Caco-2 (cell line): ENCODE measurements at regions not wholly inside any gene's neighbourhood (a gene's known extent, or its start where the extent isn't known, plus 50 kb on each side); places are given as distances from the start of the nearest gene placed in this dataset.

Experiments
- BruUV-seq: library from RNA; stranded (reverse); fragments of 400-500 nt; replicated peaks from 2 replicates; lab custom pipeline; 2021; lab: Mats Ljungman, UMichigan
- CTCF ChIA-PET: fragments of 300-600 bp; sonication (Branson Sonifier 250); formaldehyde crosslinking; loops from one replicate; lab custom pipeline; 2022; ENCODE audit warnings: antibody characterized with exemption; lab: Charles Lee
- POLR2A ChIA-PET: fragments of 300-600 bp; sonication (Branson Sonifier 250); formaldehyde crosslinking; loops from one replicate; lab custom pipeline; 2022; ENCODE audit warnings: antibody characterized with exemption; lab: Charles Lee
- DNase-seq, 2 experiments: peaks; one replicate each; pipeline versions ENCODE4 v3.0.0 to v3.0.0-alpha.2; 2020 to 2022
- H3K27me3 ChIP-seq: replicated peaks from 2 replicates; pipeline ENCODE4 v1.6.0; 2011; ENCODE audit warnings: low read length; ENCODE audit not compliant: control insufficient read depth, insufficient read depth
- H3K36me3 ChIP-seq: 2 replicates; pipeline ENCODE4 v1.5.1; 2011; ENCODE audit warnings: low read length; ENCODE audit not compliant: control insufficient read depth, insufficient read depth
- H3K4me1 ChIP-seq: fragments of 250-450 bp; sonication (Bioruptor Pico); 2 replicates; pipeline ENCODE4 v1.5.1; 2020; ENCODE audit warnings: mild to moderate bottlenecking
- H3K4me3 ChIP-seq: 2 replicates; pipeline ENCODE4 v1.5.1; 2011; ENCODE audit warnings: low read depth, mild to moderate bottlenecking, control low read depth, low read length
- H3K9me3 ChIP-seq: fragments of 250-450 bp; sonication (Bioruptor Pico); 2 replicates; pipeline ENCODE4 v1.5.1; 2020; ENCODE audit warnings: mild to moderate bottlenecking, moderate library complexity
- H3K27ac Mint-ChIP-seq: one replicate; pipeline ENCODE4 v1.8.0; 2022; ENCODE audit warnings: mixed read lengths; ENCODE audit not compliant: unreplicated experiment
- H3K27me3 Mint-ChIP-seq: one replicate; pipeline ENCODE4 v1.8.0; 2022; ENCODE audit warnings: mixed read lengths; ENCODE audit not compliant: insufficient read depth, unreplicated experiment
- H3K36me3 Mint-ChIP-seq: one replicate; pipeline ENCODE4 v1.8.0; 2022; ENCODE audit warnings: mild to moderate bottlenecking, mixed read lengths; ENCODE audit not compliant: insufficient read depth, unreplicated experiment
- H3K4me1 Mint-ChIP-seq: one replicate; pipeline ENCODE4 v1.8.0; 2022; ENCODE audit warnings: low read depth, mixed read lengths; ENCODE audit not compliant: unreplicated experiment
- H3K4me3 Mint-ChIP-seq: one replicate; pipeline ENCODE4 v1.8.0; 2022; ENCODE audit warnings: mild to moderate bottlenecking, moderate library complexity, mixed read lengths; ENCODE audit not compliant: unreplicated experiment
- H3K9me3 Mint-ChIP-seq: one replicate; pipeline ENCODE4 v1.8.0; 2022; ENCODE audit warnings: mixed read lengths; ENCODE audit not compliant: unreplicated experiment
- CTCF ChIP-seq, 2 experiments: fragments of 200-600 bp in 1 of 2; IDR thresholded peaks; 1 replicate in 1 of 2; 2 replicates in 1 of 2; pipeline versions ENCODE4 v1.5.1 to v1.8.0; 2011 to 2022; ENCODE audit warnings: antibody characterized with exemption in 1 of 2, control low read depth in 1 of 2, inconsistent platforms in 1 of 2, low read depth in 1 of 2, low read length in 1 of 2, mild to moderate bottlenecking in 1 of 2, moderate library complexity in 1 of 2; ENCODE audit not compliant: insufficient read depth in 1 of 2, severe bottlenecking in 1 of 2, unreplicated experiment in 1 of 2
- intact Hi-C: fragments of 100-400 bp; cut with micrococcal nuclease; formaldehyde crosslinking; loops from one replicate; pipeline ENCODE4 v1.10.0; 2022; ENCODE audit not compliant: unreplicated experiment

DNA sequence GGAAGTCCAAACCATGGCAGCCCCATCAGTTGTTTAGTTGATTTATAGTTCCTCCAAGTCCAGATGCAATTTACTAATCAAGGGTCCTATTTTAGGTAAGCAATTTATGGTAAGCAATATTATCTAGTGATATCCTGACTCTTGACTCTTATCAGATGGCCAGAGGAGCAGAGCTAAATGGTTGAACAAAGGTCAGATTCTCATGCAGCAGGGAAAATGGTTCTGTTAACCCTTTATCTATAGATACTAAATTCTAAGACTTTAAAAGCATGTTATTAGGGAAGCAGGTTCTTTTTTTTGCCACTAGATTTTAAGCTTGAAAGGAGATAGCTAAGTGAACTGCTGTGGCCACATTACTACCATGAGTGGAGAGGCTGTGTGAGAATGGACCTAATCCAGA is 427.1 kb upstream of the FBXO33 start:
- ChIA-PET CTCF (no interaction called here), POLR2A (no interaction called here)
- intact Hi-C loops, result no loop called here
- BruUV-seq, result no TSS peak
- Histone ChIP-seq H3K4me1 (peaks cover 24% of the 10 kb centered on the region), H3K27me3 (no peaks in the 10 kb centered on the region), H3K36me3 (no peaks in the 10 kb centered on the region), H3K4me3 (no peak overlapping the region), H3K9me3 (no peaks in the 10 kb centered on the region)
- Mint-ChIP-seq H3K9me3 (no peaks in the 10 kb centered on the region), H3K27me3 (no peaks in the 10 kb centered on the region), H3K36me3 (no peaks in the 10 kb centered on the region), H3K4me1 (peaks cover 13% of the 10 kb centered on the region), H3K27ac (no peak overlapping the region), H3K4me3 (no peak overlapping the region)
- TF ChIP-seq CTCF (IDR thresholded peaks at IDR 0.05; ENCODE audit: insufficient read depth in 1 of 2, low read depth in 1 of 2, low read length in 1 of 2, severe bottlenecking in 1 of 2, unreplicated experiment in 1 of 2), result no peak
- no peak for DNase-seq

- H3K36me3 ChIP-seq, result no peaks in the 10 kb centered on the region
- Mint-ChIP-seq H3K4me3 (no peak overlapping the region), H3K27ac (no peak overlapping the region), H3K27me3 (no peaks in the 10 kb centered on the region), H3K36me3 (no peaks in the 10 kb centered on the region), H3K9me3 (no peaks in the 10 kb centered on the region), H3K4me1 (peaks cover 13% of the 10 kb centered on the region)
- no peak for TF ChIP-seq CTCF (IDR thresholded peaks at IDR 0.05; ENCODE audit: insufficient read depth in 1 of 2, low read depth in 1 of 2, low read length in 1 of 2, severe bottlenecking in 1 of 2, unreplicated experiment in 1 of 2)
- H3K4me1 ChIP-seq, result peaks cover 24% of the 10 kb centered on the region
- no peaks in the 10 kb centered on the region for H3K9me3 ChIP-seq
- H3K27me3 ChIP-seq, result no peaks in the 10 kb centered on the region
- intact Hi-C loops, result no loop called here
- BruUV-seq, result no TSS peak
- POLR2A ChIA-PET, result no interaction called here
- CTCF ChIA-PET, result no interaction called here
- no peak overlapping the region for H3K4me3 ChIP-seq
- DNase-seq, result no peak
Observed at GRCh38 chr14:39857376-39858055, 425.3 kb upstream of the FBXO33 start.

- intact Hi-C loops, result no loop called here
- no peaks in the 10 kb centered on the region for H3K9me3 ChIP-seq
- no peak for DNase-seq
- POLR2A ChIA-PET, result no interaction called here
- Mint-ChIP-seq H3K4me3 (no peak overlapping the region), H3K9me3 (no peaks in the 10 kb centered on the region), H3K4me1 (peaks cover 6% of the 10 kb centered on the region), H3K27ac (no peak overlapping the region), H3K36me3 (no peaks in the 10 kb centered on the region), H3K27me3 (no peaks in the 10 kb centered on the region)
- H3K4me3 ChIP-seq, result no peak overlapping the region
- no TSS peak for BruUV-seq
- no peaks in the 10 kb centered on the region for H3K36me3 ChIP-seq
- CTCF ChIA-PET, result no interaction called here
- H3K4me1 ChIP-seq, result peaks cover under 1% of the 10 kb centered on the region; the same call in 1 of the 2 replicates
- TF ChIP-seq CTCF (IDR thresholded peaks at IDR 0.05; ENCODE audit: insufficient read depth in 1 of 2, low read depth in 1 of 2, low read length in 1 of 2, severe bottlenecking in 1 of 2, unreplicated experiment in 1 of 2), result no peak
- no peaks in the 10 kb centered on the region for H3K27me3 ChIP-seq
Observed at GRCh38 chr14:39853441-39853840, 421.2 kb upstream of the FBXO33 start.
